NCI-H446 (cell line): ENCODE measurements at regions not wholly inside any gene's neighbourhood (a gene's known extent, or its start where the extent isn't known, plus 50 kb on each side); places are given as distances from the start of the nearest gene placed in this dataset.
"Not testable (repeated sequence)": the region's sequence is repeated elsewhere in the genome, so short reads cannot be mapped to it uniquely, and the experiment has no call there.

ENCODE experiments used
- DNase-seq, 2 experiments: peaks; one replicate each; lab custom pipeline; 2025; lab: John Stamatoyannopoulos, UW

DNA sequence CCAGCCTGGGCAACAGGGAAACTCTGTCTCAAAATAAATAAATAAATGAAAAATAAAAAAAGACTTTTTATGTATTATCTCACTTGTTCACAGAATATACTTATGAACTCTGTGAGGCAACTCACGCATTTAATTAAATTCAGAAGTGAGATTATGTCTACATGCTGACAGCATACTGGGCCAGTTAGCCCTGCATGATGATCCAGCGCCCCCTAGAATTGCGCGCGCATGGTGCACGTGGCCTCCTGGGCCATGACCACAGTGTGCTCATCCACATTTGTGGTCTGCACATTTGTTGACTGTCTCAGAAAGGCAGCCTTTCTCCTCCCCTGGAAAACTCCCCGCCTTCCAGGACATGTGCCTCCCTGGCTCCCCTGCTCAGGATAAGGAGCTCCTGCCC is 64.8 kb upstream of the METTL9 start:
- not testable (repeated sequence) for DNase-seq

DNA sequence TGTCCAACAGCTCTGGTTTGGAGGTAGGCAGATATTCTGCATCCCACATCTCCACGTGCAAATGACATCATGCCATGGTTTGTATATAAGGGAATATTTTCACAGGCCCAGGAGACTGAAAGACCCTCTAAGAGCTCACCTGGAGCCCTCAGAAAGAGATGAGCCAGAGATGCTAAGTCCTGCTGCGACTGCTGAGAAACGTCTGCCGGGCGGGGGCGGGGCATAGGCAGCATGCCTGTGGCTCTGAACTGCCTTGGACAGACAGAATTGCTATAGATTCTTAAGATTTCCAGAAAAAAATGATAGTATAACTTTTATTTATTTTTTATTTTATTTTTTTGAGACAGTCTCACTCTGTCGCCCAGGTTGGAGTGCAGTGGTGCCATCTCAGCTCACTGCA is 64.2 kb upstream of the METTL9 start:
- DNase-seq: not testable (repeated sequence)

DNA sequence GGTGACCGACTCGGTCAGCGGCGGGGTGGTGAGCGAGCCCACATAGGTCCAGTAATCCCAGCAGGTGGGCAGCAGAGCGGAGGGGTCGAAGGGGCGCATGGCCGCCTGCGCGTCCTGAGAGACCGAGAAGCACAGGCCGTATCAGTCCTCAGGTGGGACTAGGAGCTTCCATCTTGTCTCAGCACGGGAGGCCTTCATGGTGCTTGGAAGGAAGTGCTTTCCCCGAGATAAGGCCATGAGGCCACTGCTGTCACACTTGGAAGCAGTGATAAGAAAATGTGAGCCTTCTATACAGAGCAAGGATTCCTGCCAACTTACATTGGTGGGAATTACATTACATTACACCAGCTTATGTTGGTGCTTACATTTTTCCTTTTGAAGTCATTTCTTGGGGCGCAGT is 62.6 kb upstream of the METTL9 start:
- not testable (repeated sequence) for DNase-seq

DNA sequence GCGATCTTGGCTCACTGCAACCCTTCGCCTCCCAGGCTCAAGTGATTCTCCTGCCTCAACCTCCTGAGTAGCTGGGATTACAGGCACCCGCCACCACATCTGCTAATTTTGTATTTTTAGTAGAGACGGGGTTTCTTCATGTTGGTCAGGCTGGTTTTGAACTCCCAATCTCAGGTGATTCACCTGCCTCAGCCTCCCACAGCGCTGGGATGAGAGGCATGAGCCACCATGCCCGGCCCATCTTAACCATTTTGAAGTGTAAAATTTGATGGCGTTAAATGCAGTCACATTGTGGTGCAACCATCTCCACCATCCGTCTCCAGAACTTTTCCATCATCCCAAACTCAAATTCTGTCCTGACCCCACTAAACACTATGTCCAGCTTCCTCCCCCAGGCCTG is 61.8 kb upstream of the METTL9 start:
- DNase-seq: not testable (repeated sequence)

DNA sequence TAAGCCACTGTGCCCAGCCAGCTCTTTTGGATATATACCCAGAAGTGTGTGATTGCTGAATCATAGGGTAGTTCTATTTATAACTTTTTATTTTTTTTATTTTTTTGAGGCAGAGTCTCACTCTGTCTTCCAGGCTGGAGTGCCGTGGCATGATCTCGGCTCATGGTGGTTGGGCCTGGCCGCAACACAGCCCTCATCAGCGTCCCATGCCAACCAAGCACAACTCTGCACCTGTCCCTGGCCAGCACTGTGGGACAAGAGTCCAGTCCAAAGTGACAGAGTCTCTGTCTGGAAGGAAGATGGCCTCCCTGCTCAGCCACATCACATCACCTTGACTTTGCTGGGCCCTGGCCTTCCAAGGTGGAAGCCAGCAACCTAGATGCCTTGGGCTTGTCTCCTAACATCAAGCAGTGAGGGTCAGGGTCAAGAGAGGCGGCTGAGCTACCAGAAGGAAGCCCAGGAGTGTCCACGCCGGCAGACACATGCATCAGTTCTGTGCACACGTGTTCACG is 60.2 kb upstream of the METTL9 start:
- DNase-seq: not testable (repeated sequence)

DNA sequence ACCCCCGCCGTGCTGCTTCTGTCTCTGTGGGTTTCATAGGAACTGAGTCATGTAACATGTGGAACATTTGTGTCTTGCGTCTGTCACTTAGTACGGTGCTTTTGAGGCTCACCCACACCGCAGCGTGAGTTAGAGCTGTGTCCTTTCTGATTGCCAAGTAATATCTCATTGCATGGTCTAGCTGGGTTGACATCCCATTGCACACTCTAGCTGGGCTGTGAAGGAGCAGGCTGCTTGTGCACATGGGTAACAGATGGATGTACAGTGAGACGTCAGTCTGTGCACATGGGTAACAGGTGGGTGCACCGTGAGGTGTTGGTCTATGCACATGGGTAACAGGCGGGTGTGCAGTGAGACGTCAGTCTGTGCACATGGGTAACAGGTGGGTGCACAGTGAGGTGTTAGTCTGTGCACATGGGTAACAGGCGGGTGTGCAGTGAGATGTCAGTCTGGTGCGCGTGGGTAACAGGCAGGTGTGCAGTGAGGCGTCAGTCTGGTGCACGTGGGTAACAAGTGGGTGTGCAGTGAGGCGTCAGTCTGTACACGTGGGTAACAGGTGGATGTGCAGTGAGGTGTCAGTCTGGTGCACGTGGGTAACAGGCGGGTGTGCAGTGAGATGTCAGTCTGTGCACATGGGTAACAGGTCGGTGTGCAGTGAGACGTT is 58.5 kb upstream of the METTL9 start:
- not testable (repeated sequence) for DNase-seq

DNA sequence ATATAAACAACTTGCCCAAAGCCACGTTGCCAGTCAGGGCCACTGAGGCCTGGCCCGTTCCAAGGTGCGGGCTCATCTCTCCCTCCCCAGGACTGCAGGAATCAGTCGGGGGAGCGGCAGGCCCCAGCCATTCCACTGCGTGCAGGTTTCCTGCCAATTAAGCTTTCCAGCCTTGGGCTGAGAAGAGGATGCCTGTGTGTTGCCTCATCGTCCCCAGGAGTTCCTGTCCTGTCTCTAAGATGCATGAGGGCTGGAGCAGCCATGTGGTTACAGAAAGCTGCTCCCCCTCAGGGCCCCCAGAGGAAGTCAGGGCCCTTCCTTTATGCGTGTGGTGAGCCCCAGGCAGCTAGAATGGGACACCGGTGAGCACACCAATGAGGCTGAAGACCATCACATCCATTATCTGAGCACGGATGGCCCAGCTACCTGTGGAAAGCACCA is 57.7 kb upstream of the METTL9 start:
- not testable (repeated sequence) for DNase-seq

DNA sequence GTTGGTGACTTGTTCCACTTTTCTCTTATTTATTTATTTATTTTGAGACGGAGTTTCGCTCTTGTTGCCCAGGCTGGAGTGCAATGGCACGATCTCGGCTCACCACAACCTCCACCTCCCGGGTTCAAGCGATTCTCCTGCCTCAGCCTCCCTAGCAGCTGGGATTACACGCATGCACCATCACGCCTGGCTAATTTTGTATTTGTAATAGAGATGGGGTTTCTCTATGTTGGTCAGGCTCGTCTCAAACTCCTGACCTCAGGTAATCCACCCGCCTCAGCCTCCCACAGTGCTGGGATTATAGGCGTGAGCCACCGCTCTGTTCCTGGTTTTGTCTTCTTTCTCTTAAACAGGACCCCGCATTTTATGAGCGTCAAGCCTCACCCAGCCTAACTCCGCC is 57.3 kb upstream of the METTL9 start:
- not testable (repeated sequence) for DNase-seq

DNA sequence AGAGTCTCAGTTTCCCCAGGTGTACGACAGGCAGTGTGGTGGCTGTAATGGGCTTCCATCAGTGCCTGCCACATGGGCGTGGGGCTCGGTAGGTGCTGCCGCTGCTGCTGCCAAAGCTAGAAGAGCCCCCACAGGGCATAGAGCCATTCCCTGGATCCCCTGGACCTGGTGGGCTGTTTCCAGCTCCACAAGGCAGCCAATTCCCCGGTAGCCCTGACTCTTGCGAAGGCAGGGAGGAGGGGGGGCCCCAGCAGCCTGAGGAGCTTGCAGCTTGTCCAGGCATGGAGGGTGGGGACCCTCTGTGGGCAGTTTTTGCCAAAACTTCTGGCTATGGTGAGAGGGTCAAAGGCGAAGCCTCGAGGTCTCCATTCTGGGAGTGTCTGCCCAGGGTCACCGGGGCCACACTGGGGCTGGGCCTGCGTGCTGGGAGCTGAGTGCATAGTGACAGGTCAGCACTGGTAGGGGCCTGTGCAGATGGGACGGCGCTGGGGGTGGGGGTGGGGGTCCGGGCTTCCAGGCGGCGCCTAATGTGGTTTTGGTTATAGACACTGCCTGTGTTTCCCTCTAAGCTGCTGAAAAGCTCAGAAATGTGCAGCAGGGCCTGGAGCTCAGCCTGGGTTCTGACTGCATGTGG is 56.8 kb upstream of the METTL9 start:
- not testable (repeated sequence) for DNase-seq

DNA sequence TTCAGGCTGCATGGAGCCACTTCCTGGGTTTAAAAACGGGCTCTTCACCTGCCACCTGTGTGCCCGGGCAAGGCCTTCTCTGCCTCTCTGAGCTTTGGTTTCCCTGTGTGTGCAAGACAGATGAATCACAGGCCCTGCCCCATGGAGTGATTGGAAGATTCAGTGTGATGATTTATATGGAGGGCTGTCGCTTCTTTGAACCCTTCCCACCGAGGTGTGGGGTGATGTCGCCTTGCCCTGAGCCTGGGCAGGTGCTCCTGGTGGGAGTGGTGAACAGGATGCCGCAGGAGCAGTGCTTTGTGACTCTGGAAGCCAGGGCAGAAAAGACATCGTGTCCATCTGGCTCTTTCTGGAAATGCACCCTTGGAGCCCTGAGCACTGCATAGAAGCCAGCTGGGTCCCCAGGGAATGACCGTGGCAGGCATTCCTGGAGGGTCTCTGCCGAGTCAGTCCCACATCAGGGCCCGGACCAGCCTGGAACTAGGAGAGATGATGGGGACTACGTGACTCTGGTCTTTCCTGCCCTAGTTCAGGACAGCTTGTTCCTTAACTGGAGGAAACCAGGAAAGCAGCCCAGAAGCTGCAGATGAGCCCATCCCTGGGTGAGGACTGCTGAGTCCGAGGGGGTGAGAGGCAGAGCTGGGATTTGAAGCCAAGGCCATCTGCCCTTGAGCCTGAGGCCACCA is 56.1 kb upstream of the METTL9 start:
- DNase-seq: not testable (repeated sequence)

DNA sequence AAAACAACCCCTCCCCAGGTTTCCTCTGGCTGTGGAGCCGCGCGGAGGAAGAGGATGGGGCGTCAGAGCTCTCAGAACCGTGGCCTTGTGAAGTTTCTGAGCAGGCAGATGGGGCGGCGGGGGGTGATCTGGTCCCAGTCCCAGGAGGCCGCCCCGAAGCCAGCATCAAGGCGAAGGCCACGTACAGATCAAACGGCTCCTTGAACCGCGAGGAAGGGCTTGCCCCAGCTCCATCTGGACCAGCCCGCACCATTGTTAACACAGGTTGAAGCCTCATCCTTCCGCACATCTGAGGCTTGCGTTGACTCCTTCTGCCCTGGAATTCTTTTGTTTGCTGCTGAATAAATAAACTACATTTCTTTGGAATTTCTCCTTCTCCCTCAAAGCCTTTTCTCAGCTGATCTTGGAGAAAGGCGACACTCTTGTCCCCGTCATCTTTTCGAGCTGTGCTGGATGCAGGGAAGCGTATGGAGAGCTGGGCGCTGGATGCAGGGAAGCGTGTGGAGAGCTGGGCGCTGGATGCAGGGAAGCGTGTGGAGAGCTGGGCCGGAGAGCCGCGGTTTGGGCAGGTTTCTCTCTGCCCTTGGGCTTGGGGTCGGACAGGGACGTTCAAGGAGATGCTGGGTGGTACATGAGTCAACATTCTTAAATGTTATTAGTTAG is 53.6 kb upstream of the METTL9 start:
- not testable (repeated sequence) for DNase-seq

DNA sequence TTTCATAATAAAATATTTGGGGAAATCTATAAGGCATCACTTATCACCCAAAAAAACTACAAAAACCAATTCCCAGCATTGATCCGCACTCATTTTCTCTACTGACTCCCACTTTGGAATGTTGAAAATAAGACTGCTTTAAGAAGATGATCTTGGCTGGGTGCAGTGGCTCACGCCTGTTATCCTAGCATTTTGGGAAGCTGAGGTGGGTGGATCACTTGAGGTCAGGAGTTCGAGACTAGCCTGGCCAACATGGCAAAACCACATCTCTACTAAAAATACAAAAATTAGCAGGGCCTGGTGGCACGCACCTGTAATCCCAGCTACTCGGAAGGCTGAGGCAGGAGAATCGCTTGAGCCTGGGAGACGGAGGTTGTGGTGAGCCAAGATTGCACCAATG is 50.0 kb upstream of the METTL9 start:
- DNase-seq: not testable (repeated sequence)
